ENCODE measurements at regions not wholly inside any gene's neighbourhood (a gene's known extent, or its start where the extent isn't known, plus 50 kb on each side); places are given as distances from the start of the nearest gene placed in this dataset.

DNA sequence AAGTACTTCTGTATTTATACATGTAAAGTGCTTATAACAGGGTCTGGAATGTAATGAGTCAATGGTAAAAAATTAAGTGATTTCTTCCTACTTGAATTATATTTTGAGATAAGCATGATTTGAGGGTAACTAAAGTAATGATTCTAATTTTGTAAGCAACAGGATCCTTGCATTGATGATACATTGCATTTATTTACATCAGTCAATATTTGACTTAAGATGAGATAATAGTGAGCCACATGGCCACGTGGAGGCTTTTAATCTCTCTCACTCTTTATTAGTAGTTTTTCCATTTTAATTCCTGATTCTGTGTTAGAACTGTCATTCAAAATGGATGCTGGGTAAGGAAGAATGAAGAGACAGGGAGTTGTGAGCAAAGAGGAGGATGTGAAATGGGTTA lies 298.1 kb upstream of the PRICKLE1 start:
- TF ChIP-seq CTCF (IDR thresholded peaks at IDR 0.05; ENCODE audit: insufficient read depth, low read depth, low read length) (no peak), EZH2 (IDR thresholded peaks at IDR 0.05; ENCODE audit: insufficient read depth, low read length) (no peak)
- no peak overlapping the region for H3K4me2 ChIP-seq (ENCODE audit: low read length)

GRCh38 chr12:42886160-42886559 lies 296.6 kb upstream of the PRICKLE1 start:
- no peak for TF ChIP-seq CTCF (IDR thresholded peaks at IDR 0.05; ENCODE audit: insufficient read depth, low read depth, low read length)
- no peak for TF ChIP-seq EZH2 (IDR thresholded peaks at IDR 0.05; ENCODE audit: insufficient read depth, low read length)
- Histone ChIP-seq H3K4me3 (ENCODE audit: insufficient read depth, low read depth, low read length) (no peak overlapping the region), H3K27me3 (ENCODE audit: insufficient read depth, low read length) (no peaks in the 10 kb centered on the region), H3K9ac (ENCODE audit: low read length) (no peak overlapping the region), H3K79me2 (ENCODE audit: insufficient read depth, low read length) (no peaks in the 10 kb centered on the region), H3K9me3 (ENCODE audit: insufficient read depth, low read depth, low read length) (no peaks in the 10 kb centered on the region), H3K27ac (ENCODE audit: low read depth, low read length) (no peak overlapping the region), H2AFZ (ENCODE audit: low read depth, low read length) (no peak overlapping the region), H3K36me3 (ENCODE audit: insufficient read depth, low read length) (no peaks in the 10 kb centered on the region), H4K20me1 (ENCODE audit: insufficient read depth, low read length) (no peaks in the 10 kb centered on the region), H3K4me1 (ENCODE audit: insufficient read depth, low read length) (no peaks in the 10 kb centered on the region), H3K4me2 (ENCODE audit: low read length) (no peak overlapping the region)
- no peaks in the 10 kb centered on the region for H3K27me3 Mint-ChIP-seq (ENCODE audit: low read depth, unreplicated experiment)
- DNase-seq (ENCODE audit: low read depth) (no peak), FAIRE-seq (no peak)
- H3K4me1 Mint-ChIP-seq (ENCODE audit: low read depth, unreplicated experiment), result peaks cover 3% of the 10 kb centered on the region
- no peak overlapping the region for H3K27ac Mint-ChIP-seq (ENCODE audit: unreplicated experiment)
- H3K4me3 Mint-ChIP-seq (ENCODE audit: unreplicated experiment), result no peak overlapping the region
- peaks cover 3% of the 10 kb centered on the region for H3K9me3 Mint-ChIP-seq (ENCODE audit: unreplicated experiment)
- H3K36me3 Mint-ChIP-seq (ENCODE audit: low read depth, unreplicated experiment), result no peaks in the 10 kb centered on the region

More for the DNA sequence above, 298.1 kb upstream of the PRICKLE1 start:
- H3K27me3 ChIP-seq (ENCODE audit: insufficient read depth, low read length), result no peaks in the 10 kb centered on the region
- Mint-ChIP-seq H3K27ac (ENCODE audit: unreplicated experiment) (no peak overlapping the region), H3K36me3 (ENCODE audit: low read depth, unreplicated experiment) (no peaks in the 10 kb centered on the region), H3K27me3 (ENCODE audit: low read depth, unreplicated experiment) (no peaks in the 10 kb centered on the region), H3K4me3 (ENCODE audit: unreplicated experiment) (peak overlapping the region; percentile 60), H3K4me1 (ENCODE audit: low read depth, unreplicated experiment) (peaks cover 5% of the 10 kb centered on the region), H3K9me3 (ENCODE audit: unreplicated experiment) (peaks cover 3% of the 10 kb centered on the region)
- DNase-seq (ENCODE audit: low read depth) (peak; percentile 35), FAIRE-seq (no peak)
- no peak overlapping the region for H3K9ac ChIP-seq (ENCODE audit: low read length)
- H3K27ac ChIP-seq (ENCODE audit: low read depth, low read length), result no peak overlapping the region
- H3K36me3 ChIP-seq (ENCODE audit: insufficient read depth, low read length), result no peaks in the 10 kb centered on the region
- no peak overlapping the region for H2AFZ ChIP-seq (ENCODE audit: low read depth, low read length)
- no peaks in the 10 kb centered on the region for H3K79me2 ChIP-seq (ENCODE audit: insufficient read depth, low read length)
- H3K9me3 ChIP-seq (ENCODE audit: insufficient read depth, low read depth, low read length), result no peaks in the 10 kb centered on the region
- no peaks in the 10 kb centered on the region for H3K4me1 ChIP-seq (ENCODE audit: insufficient read depth, low read length)
- no peak overlapping the region for H3K4me3 ChIP-seq (ENCODE audit: insufficient read depth, low read depth, low read length)
- H4K20me1 ChIP-seq (ENCODE audit: insufficient read depth, low read length), result no peaks in the 10 kb centered on the region

GRCh38 chr12:42885677-42886076 lies 296.1 kb upstream of the PRICKLE1 start:
- Histone ChIP-seq H3K9ac (ENCODE audit: low read length) (no peak overlapping the region), H3K36me3 (ENCODE audit: insufficient read depth, low read length) (no peaks in the 10 kb centered on the region), H3K79me2 (ENCODE audit: insufficient read depth, low read length) (no peaks in the 10 kb centered on the region), H4K20me1 (ENCODE audit: insufficient read depth, low read length) (no peaks in the 10 kb centered on the region), H3K4me3 (ENCODE audit: insufficient read depth, low read depth, low read length) (no peak overlapping the region), H3K27ac (ENCODE audit: low read depth, low read length) (no peak overlapping the region), H3K4me1 (ENCODE audit: insufficient read depth, low read length) (no peaks in the 10 kb centered on the region), H3K27me3 (ENCODE audit: insufficient read depth, low read length) (no peaks in the 10 kb centered on the region), H2AFZ (ENCODE audit: low read depth, low read length) (no peak overlapping the region), H3K4me2 (ENCODE audit: low read length) (no peak overlapping the region), H3K9me3 (ENCODE audit: insufficient read depth, low read depth, low read length) (no peaks in the 10 kb centered on the region)
- Mint-ChIP-seq H3K4me1 (ENCODE audit: low read depth, unreplicated experiment) (peaks cover 3% of the 10 kb centered on the region), H3K36me3 (ENCODE audit: low read depth, unreplicated experiment) (no peaks in the 10 kb centered on the region), H3K27me3 (ENCODE audit: low read depth, unreplicated experiment) (no peaks in the 10 kb centered on the region), H3K9me3 (ENCODE audit: unreplicated experiment) (peaks cover 3% of the 10 kb centered on the region), H3K4me3 (ENCODE audit: unreplicated experiment) (no peak overlapping the region), H3K27ac (ENCODE audit: unreplicated experiment) (no peak overlapping the region)
- no peak for FAIRE-seq
- no peak for DNase-seq (ENCODE audit: low read depth)
- TF ChIP-seq CTCF (IDR thresholded peaks at IDR 0.05; ENCODE audit: insufficient read depth, low read depth, low read length), result no peak
- TF ChIP-seq EZH2 (IDR thresholded peaks at IDR 0.05; ENCODE audit: insufficient read depth, low read length), result no peak
